ENCODE measurements at regions not wholly inside any gene's neighbourhood (a gene's known extent, or its start where the extent isn't known, plus 50 kb on each side); places are given as distances from the start of the nearest gene placed in this dataset.

DNA sequence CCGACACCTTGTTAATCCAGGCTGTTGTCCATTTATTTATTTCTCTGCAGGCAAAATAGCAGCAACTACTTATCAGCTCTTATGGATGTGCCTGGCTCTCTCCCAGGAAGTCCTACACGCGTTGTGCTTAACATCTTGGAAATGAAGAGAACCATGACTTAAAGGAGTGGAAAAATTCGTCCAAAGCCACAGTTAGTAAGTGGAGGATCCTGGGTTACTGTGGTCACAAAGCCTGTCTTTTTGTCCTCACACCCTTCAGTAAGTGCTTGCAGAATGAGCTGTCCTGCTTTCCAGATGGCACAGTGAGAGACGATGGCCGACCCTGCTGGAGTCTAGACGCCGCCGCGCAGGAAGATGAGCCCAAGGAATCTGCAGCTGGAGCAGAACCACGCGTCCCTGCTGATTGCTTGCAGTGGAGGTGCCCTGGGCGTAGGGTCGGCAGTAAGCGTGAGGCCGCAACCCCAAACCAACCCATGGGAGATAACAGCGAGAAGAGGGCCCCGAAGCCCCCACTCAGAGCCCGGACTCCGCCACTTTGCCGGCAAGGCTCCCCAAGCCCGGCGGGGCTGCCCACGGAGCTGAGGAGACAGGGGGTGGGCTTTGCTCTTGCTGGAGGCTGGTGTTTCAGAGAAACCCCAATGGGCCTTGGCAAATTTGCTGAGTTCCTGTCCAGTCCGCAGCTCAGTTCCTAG is 178.6 kb downstream of the CXCL12 start:
- DNase-seq (ENCODE audit: extremely low spot score), result no peak
- Histone ChIP-seq H3K27ac (replicated peaks in 1 of 4) (no peak overlapping the region), H3K4me3 (no peak overlapping the region), H3K4me1 (peaks cover 0 to 6% (median 0%) of the 10 kb centered on the region in 4 donors), H3K9me3 (no peaks in the 10 kb centered on the region), H3K36me3 (no peaks in the 10 kb centered on the region), H3K27me3 (no peaks in the 10 kb centered on the region)
- intact Hi-C loops (cut with DNase I), result no loop called here
- 92% methylated on average over 25 of the region's 25 CpGs for WGBS
- TF ChIP-seq POLR2A (IDR thresholded peaks at IDR 0.05; ENCODE audit: low read depth) (no peak), POLR2AphosphoS5 (IDR thresholded peaks at IDR 0.05) (no peak), EP300 (IDR thresholded peaks at IDR 0.05) (no peak)
- TF ChIP-seq, protein P1, sequence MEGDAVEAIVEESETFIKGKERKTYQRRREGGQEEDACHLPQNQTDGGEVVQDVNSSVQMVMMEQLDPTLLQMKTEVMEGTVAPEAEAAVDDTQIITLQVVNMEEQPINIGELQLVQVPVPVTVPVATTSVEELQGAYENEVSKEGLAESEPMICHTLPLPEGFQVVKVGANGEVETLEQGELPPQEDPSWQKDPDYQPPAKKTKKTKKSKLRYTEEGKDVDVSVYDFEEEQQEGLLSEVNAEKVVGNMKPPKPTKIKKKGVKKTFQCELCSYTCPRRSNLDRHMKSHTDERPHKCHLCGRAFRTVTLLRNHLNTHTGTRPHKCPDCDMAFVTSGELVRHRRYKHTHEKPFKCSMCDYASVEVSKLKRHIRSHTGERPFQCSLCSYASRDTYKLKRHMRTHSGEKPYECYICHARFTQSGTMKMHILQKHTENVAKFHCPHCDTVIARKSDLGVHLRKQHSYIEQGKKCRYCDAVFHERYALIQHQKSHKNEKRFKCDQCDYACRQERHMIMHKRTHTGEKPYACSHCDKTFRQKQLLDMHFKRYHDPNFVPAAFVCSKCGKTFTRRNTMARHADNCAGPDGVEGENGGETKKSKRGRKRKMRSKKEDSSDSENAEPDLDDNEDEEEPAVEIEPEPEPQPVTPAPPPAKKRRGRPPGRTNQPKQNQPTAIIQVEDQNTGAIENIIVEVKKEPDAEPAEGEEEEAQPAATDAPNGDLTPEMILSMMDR (IDR thresholded peaks at IDR 0.05), result no peak

DNA sequence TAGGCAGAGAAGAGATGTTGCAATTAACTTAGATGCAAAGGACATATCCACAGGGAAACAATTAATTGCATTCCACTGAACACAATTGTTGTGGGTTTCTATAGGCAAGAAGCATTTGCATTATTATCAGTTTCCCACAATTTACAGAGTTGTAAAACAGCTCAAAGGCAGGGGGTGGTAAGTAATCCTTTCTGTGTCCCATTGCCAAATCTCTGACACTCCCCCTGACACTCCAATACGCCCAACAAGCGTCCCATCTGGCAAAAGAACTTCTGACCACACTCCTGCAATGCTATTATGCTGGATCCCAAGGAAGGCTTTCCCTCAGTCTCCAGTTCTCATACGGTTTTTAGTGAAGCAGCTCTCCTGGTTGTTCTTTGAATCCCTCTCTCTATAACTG is 179.8 kb downstream of the CXCL12 start:
- Histone ChIP-seq H3K4me3 (no peak overlapping the region), H3K27ac (replicated peaks in 1 of 4) (no peak overlapping the region), H3K36me3 (no peaks in the 10 kb centered on the region), H3K27me3 (no peaks in the 10 kb centered on the region), H3K4me1 (peaks cover 0 to 6% (median 0%) of the 10 kb centered on the region in 4 donors), H3K9me3 (no peaks in the 10 kb centered on the region)
- intact Hi-C loops (cut with DNase I), result no loop called here
- no peak for TF ChIP-seq POLR2AphosphoS5 (IDR thresholded peaks at IDR 0.05)
- TF ChIP-seq, protein P1 (IDR thresholded peaks at IDR 0.05), result no peak
- TF ChIP-seq POLR2A (IDR thresholded peaks at IDR 0.05; ENCODE audit: low read depth), result no peak
- TF ChIP-seq EP300 (IDR thresholded peaks at IDR 0.05), result no peak
- DNase-seq (ENCODE audit: extremely low spot score), result no peak
- WGBS, result 78% methylated on average over 3 of the region's 3 CpGs

DNA sequence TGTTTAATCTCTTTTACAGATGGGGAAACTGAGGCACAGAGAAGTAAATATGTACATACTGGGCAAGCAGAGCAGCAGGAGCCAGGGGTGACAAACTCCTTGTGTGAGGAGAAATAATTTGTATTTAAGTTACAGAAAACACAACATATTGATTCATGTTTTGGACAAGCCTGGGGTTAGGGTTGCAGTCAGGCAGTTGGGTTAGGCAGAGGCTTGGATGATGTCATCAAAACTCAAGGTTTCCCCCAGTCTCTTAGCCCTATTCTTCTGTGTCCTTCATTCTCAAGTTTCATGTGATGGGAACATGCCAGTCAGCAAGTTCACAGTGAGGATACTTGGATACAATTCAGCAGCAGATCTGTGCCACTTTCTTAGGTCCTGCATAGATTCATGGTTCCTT is 181.4 kb downstream of the CXCL12 start:
- no peak for TF ChIP-seq POLR2AphosphoS5 (IDR thresholded peaks at IDR 0.05)
- no peak for TF ChIP-seq POLR2A (IDR thresholded peaks at IDR 0.05; ENCODE audit: low read depth)
- no peak for TF ChIP-seq EP300 (IDR thresholded peaks at IDR 0.05)
- TF ChIP-seq, protein P1 (IDR thresholded peaks at IDR 0.05), result no peak
- no peak overlapping the region for H3K27ac ChIP-seq (replicated peaks in 1 of 4)
- H3K36me3 ChIP-seq, result no peaks in the 10 kb centered on the region
- H3K9me3 ChIP-seq, result no peaks in the 10 kb centered on the region
- H3K4me3 ChIP-seq, result no peak overlapping the region
- H3K4me1 ChIP-seq, result peaks cover 0 to 9% (median 2%) of the 10 kb centered on the region in 4 donors
- no peak for DNase-seq (ENCODE audit: extremely low spot score)
- intact Hi-C loops (cut with DNase I), result no loop called here
- H3K27me3 ChIP-seq, result no peaks in the 10 kb centered on the region

DNA sequence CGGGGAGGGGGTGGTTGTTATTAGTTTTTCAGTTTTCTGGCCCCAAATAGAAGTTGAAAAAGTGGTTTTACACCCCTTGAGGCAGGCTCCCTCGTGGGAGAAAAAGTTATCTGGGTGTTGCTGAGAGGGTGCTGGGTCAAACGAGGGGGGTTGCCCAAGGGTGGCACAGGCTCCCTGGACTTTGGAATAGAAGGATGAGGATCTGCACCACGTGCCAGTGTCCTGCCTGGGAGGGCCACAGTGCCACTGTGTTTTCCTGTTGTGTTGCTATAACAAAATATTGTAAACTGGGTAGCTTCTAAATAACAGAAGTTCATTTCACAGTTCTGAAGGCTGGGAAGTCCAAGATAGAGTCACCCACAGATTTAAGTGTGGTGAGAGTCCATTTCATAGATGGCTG is 181.9 kb downstream of the CXCL12 start:
- 66% methylated on average over 4 of the region's 4 CpGs for WGBS
- Histone ChIP-seq H3K36me3 (no peaks in the 10 kb centered on the region), H3K9me3 (no peaks in the 10 kb centered on the region), H3K4me3 (no peak overlapping the region), H3K4me1 (peaks cover 0 to 15% (median 6%) of the 10 kb centered on the region in 4 donors), H3K27ac (replicated peaks in 1 of 4) (no peak overlapping the region), H3K27me3 (no peaks in the 10 kb centered on the region)
- intact Hi-C loops (cut with DNase I), result no loop called here
- no peak for DNase-seq (ENCODE audit: extremely low spot score)
- TF ChIP-seq EP300 (IDR thresholded peaks at IDR 0.05) (no peak), POLR2A (IDR thresholded peaks at IDR 0.05; ENCODE audit: low read depth) (no peak), POLR2AphosphoS5 (IDR thresholded peaks at IDR 0.05) (no peak)
- TF ChIP-seq, protein P1 (IDR thresholded peaks at IDR 0.05), result no peak

DNA sequence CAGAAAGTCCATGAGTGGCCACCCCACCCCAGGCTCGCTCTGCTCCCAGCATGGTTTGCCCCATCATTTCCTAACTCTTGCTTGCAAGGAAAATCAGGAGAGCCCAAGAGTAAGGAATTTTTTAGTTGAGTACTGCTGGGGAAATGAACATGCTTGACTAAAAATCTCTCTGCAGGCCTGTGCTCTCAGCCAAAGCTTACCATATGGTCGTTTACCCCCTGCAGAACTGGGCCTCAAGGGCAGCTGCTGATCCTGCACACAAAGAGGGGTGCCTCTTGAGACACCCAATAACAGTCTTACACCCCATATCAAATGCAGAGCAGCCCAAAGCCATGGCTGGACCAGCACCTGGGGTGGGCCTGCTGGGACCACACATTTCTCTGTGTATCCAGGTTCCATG is 183.2 kb downstream of the CXCL12 start:
- Histone ChIP-seq H3K4me1 (peaks cover 0 to 23% (median 8%) of the 10 kb centered on the region in 4 donors), H3K27ac (replicated peaks in 1 of 4) (no peak overlapping the region), H3K4me3 (no peak overlapping the region), H3K36me3 (no peaks in the 10 kb centered on the region), H3K9me3 (no peaks in the 10 kb centered on the region), H3K27me3 (no peaks in the 10 kb centered on the region)
- DNase-seq (ENCODE audit: extremely low spot score), result no peak
- WGBS, result 81% methylated on average over 2 of the region's 2 CpGs
- intact Hi-C loops (cut with DNase I), result no loop called here
- TF ChIP-seq POLR2A (IDR thresholded peaks at IDR 0.05; ENCODE audit: low read depth) (no peak), POLR2AphosphoS5 (IDR thresholded peaks at IDR 0.05) (no peak), EP300 (IDR thresholded peaks at IDR 0.05) (no peak)
- TF ChIP-seq, protein P1 (IDR thresholded peaks at IDR 0.05), result no peak
